Ovary (tissue), 7 donors: ENCODE measurements at regions not wholly inside any gene's neighbourhood (a gene's known extent, or its start where the extent isn't known, plus 50 kb on each side); places are given as distances from the start of the nearest gene placed in this dataset.

Experiments used
- DNase-seq, 5 donors: peaks; one replicate each; pipeline ENCODE4 v3.0.0-alpha.2; 2019 to 2020
- H3K27ac ChIP-seq, 2 donors: fragments of 200-600 bp; one replicate each; pipeline versions ENCODE4 v1.5.1 to v1.8.0; 2019 to 2022
- H3K27me3 ChIP-seq: fragments of 200-600 bp; one replicate; pipeline ENCODE4 v1.8.0; 2022
- H3K36me3 ChIP-seq: fragments of 200-600 bp; sonication (generic); one replicate; pipeline ENCODE4 v1.5.1; 2019
- H3K4me1 ChIP-seq: one replicate; pipeline ENCODE4 v1.8.1; 2013; ENCODE audit warnings: mild to moderate bottlenecking, moderate library complexity; ENCODE audit not compliant: insufficient read depth
- H3K4me3 ChIP-seq: fragments of 200-600 bp; sonication (generic); one replicate; pipeline ENCODE4 v1.5.1; 2017
- H3K9me3 ChIP-seq, 2 donors: fragments of 200-600 bp in 1 of 2; sonication (generic) in 1 of 2; one replicate each; pipeline versions ENCODE4 v1.5.1 to v1.8.1; 2013 to 2019; ENCODE audit warnings: mild to moderate bottlenecking in 1 of 2, moderate library complexity in 1 of 2
- CTCF ChIP-seq, 3 donors: fragments of 450-650 bp in 2 of 3; fragments of 200-600 bp in 1 of 3; IDR thresholded peaks; one replicate each; pipeline versions ENCODE4 v1.5.1 to v1.8.0; 2016 to 2022; ENCODE audit warnings: antibody characterized with exemption in 3 of 3, mild to moderate bottlenecking in 1 of 3
- EP300 ChIP-seq: sonication (generic); formaldehyde crosslinking; IDR thresholded peaks from one replicate; pipeline ENCODE4 v1.6.1; 2017; ENCODE audit warnings: antibody characterized with exemption
- POLR2A ChIP-seq: fragments of 450-650 bp; IDR thresholded peaks from one replicate; pipeline ENCODE4 v1.6.1; 2017; ENCODE audit warnings: antibody characterized with exemption, mild to moderate bottlenecking, moderate library complexity
- WGBS, 3 donors: extraction: QIAGEN DNeasy Blood & Tissue Kit in 1 of 3; methylation state at CpG; one replicate each; pipeline versions ENCODE4 v1.1.5 to v1.1.7; 2013 to 2017; 5-methylcytosine and 5-hydroxymethylcytosine counted together
- intact Hi-C, 4 donors: fragments of 100-400 bp; cut with DNase I; formaldehyde crosslinking; loops; one replicate each; pipeline versions ENCODE4 v1.11.0 to v1.15.1; 2022 to 2023
- donor health status: DM: no; HTN: no; CAD: no; lungs with moderate emphysema.
- donor health status: DM: no; HTN: no; CAD: no.
- donor health status: Bipolar disorder and iron deficiency.
- donor health status: DM: no; HTN: no; CAD: no.
- donor health status: DM: yes; HTN: yes; CAD: no.

- H3K27ac ChIP-seq = peak overlapping the region in 1 of 2 donors; percentile 29
- intact Hi-C loops = no loop called here
- TF ChIP-seq POLR2A (no peak), CTCF (IDR thresholded peaks at IDR 0.05) (no peak), EP300 (no peak)
These were observed 284.2 kb upstream of the WWC1 start for GRCh38 chr5:168007286-168007685.

GRCh38 chr5:168008555-168008954 is 282.9 kb upstream of the WWC1 start:
- intact Hi-C loops = no loop called here
- Histone ChIP-seq H3K4me1 (peaks cover 6% of the 10 kb centered on the region), H3K9me3 (no peaks in the 10 kb centered on the region), H3K36me3 (no peaks in the 10 kb centered on the region), H3K27ac (no peak overlapping the region), H3K27me3 (no peaks in the 10 kb centered on the region), H3K4me3 (no peak overlapping the region)
- 92 to 96% (median 95%) methylated on average over 4 of the region's 4 CpGs for WGBS, 3 donors
- DNase-seq = no peak
- TF ChIP-seq EP300 = no peak
- no peak for TF ChIP-seq POLR2A
- no peak for TF ChIP-seq CTCF (IDR thresholded peaks at IDR 0.05)

More at GRCh38 chr5:168007286-168007685, 284.2 kb upstream of the WWC1 start:
- Histone ChIP-seq H3K4me1 (peaks cover 8% of the 10 kb centered on the region), H3K9me3 (no peaks in the 10 kb centered on the region), H3K4me3 (no peak overlapping the region), H3K36me3 (no peaks in the 10 kb centered on the region), H3K27me3 (no peaks in the 10 kb centered on the region)
- 78 to 86% (median 82%) methylated on average over 8 of the region's 8 CpGs for WGBS, 3 donors
- peak in 3 of 5 donors; percentile 12 to 33 (median 18) for DNase-seq

- Histone ChIP-seq H3K36me3 (no peaks in the 10 kb centered on the region), H3K4me1 (peaks cover 5% of the 10 kb centered on the region), H3K27ac (no peak overlapping the region), H3K9me3 (no peaks in the 10 kb centered on the region), H3K27me3 (no peaks in the 10 kb centered on the region), H3K4me3 (no peak overlapping the region)
- DNase-seq = no peak
- WGBS, 3 donors = 49 to 57% (median 56%) methylated on average over 6 of the region's 6 CpGs
- intact Hi-C loops = no loop called here
- TF ChIP-seq POLR2A = no peak
- no peak for TF ChIP-seq EP300
- no peak for TF ChIP-seq CTCF (IDR thresholded peaks at IDR 0.05)
These were observed 280.3 kb upstream of the WWC1 start for GRCh38 chr5:168011096-168011495.

- Histone ChIP-seq H3K27ac (no peak overlapping the region), H3K27me3 (no peaks in the 10 kb centered on the region), H3K36me3 (no peaks in the 10 kb centered on the region), H3K9me3 (no peaks in the 10 kb centered on the region), H3K4me3 (no peak overlapping the region), H3K4me1 (peaks cover 3% of the 10 kb centered on the region)
- intact Hi-C loops = no loop called here
- WGBS, 3 donors = 87 to 89% (median 89%) methylated on average over 5 of the region's 5 CpGs
- no peak for DNase-seq
- TF ChIP-seq POLR2A = no peak
- TF ChIP-seq CTCF (IDR thresholded peaks at IDR 0.05) = no peak
- TF ChIP-seq EP300 = no peak
These were observed 279.4 kb upstream of the WWC1 start for GRCh38 chr5:168012006-168012405.
